ENCODE measurements at regions not wholly inside any gene's neighbourhood (a gene's known extent, or its start where the extent isn't known, plus 50 kb on each side); places are given as distances from the start of the nearest gene placed in this dataset.
"Not testable (repeated sequence)": the region's sequence is repeated elsewhere in the genome, so short reads cannot be mapped to it uniquely, and the experiment has no call there.

DNA sequence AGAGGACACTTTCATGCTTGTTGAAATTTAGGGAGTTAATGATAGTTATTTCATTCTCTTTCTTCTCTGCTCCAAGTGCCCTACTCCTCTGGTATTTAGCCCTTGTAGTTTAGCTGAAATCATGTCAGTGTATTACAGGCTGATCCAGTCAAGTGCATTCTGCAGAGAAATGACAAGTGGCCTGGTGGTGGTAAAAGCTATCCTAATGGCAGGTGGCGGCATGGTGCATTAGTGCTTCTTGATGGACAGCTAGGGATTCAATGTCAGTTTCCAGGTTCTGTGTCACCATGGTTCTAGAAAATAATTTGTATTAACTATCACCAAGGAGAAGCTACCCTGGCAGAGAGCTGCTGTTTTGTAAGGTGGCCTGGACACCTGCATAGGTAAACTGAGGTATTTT lies 90.0 kb upstream of the BNIP2 start:
- TF ChIP-seq, protein P1, sequence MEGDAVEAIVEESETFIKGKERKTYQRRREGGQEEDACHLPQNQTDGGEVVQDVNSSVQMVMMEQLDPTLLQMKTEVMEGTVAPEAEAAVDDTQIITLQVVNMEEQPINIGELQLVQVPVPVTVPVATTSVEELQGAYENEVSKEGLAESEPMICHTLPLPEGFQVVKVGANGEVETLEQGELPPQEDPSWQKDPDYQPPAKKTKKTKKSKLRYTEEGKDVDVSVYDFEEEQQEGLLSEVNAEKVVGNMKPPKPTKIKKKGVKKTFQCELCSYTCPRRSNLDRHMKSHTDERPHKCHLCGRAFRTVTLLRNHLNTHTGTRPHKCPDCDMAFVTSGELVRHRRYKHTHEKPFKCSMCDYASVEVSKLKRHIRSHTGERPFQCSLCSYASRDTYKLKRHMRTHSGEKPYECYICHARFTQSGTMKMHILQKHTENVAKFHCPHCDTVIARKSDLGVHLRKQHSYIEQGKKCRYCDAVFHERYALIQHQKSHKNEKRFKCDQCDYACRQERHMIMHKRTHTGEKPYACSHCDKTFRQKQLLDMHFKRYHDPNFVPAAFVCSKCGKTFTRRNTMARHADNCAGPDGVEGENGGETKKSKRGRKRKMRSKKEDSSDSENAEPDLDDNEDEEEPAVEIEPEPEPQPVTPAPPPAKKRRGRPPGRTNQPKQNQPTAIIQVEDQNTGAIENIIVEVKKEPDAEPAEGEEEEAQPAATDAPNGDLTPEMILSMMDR (IDR thresholded peaks at IDR 0.05; ENCODE audit: insufficient read depth, low read depth, low read length, missing control alignments): no peak
- H3K4me3 ChIP-seq (ENCODE audit: low read depth, low read length): no peak overlapping the region
- no peak for DNase-seq (ENCODE audit: low read depth)

- no peak overlapping the region for H3K4me3 ChIP-seq (ENCODE audit: low read depth, low read length)
- DNase-seq (ENCODE audit: low read depth): peak; percentile 4
- TF ChIP-seq, protein P1 (IDR thresholded peaks at IDR 0.05; ENCODE audit: insufficient read depth, low read depth, low read length, missing control alignments): no peak
Measured at GRCh38 chr15:59764775-59765174, 75.7 kb upstream of the BNIP2 start.

- TF ChIP-seq, protein P1 (IDR thresholded peaks at IDR 0.05; ENCODE audit: insufficient read depth, low read depth, low read length, missing control alignments): no peak
Measured at GRCh38 chr15:59762558-59762957, 73.4 kb upstream of the BNIP2 start.

GRCh38 chr15:59760256-59760655 lies 71.1 kb upstream of the BNIP2 start:
- not testable (repeated sequence) for DNase-seq (ENCODE audit: low read depth); H3K4me3 ChIP-seq (ENCODE audit: low read depth, low read length)

More at GRCh38 chr15:59762558-59762957, 73.4 kb upstream of the BNIP2 start:
- H3K4me3 ChIP-seq (ENCODE audit: low read depth, low read length): no peak overlapping the region
- DNase-seq (ENCODE audit: low read depth): no peak

GRCh38 chr15:59751552-59752413 lies 62.7 kb upstream of the BNIP2 start:
- H3K4me3 ChIP-seq (ENCODE audit: low read depth, low read length): no peak overlapping the region
- TF ChIP-seq, protein P1 (IDR thresholded peaks at IDR 0.05; ENCODE audit: insufficient read depth, low read depth, low read length, missing control alignments): peak; percentile 30
- peak; percentile 22 for DNase-seq (ENCODE audit: low read depth)

GRCh38 chr15:59746777-59747176 lies 57.7 kb upstream of the BNIP2 start:
- TF ChIP-seq, protein P1 (IDR thresholded peaks at IDR 0.05; ENCODE audit: insufficient read depth, low read depth, low read length, missing control alignments): no peak
- no peak overlapping the region for H3K4me3 ChIP-seq (ENCODE audit: low read depth, low read length)
- peak; percentile 4 for DNase-seq (ENCODE audit: low read depth)

DNA sequence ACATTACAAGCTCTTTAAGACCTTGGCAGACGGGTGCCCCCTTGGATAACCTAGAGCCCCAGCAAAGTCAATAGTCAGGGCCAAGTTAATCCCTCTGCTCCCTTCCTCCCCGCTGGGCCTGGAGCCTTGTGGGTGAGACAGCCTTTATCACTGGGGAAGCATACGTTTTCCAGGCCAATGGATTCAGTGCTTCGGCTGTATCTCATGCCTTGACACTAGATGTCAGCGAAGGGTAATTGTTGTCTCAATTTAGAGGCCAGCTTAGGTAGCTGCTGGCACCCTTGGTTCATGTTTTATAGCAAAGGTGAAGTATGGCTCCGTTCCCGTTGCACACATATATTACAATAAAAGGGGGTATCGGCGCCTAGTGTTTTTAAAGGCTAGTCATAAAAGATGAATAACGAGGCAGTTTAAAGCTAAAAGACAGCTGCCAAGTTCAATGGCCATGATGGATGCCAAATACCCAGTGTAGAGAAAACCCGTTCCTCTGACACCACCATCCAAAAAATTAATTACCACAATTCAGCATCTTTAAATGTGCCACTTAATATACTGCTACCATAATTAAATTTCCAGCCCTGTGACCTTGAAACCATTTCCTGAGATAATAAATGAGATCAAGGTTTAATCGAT lies 52.3 kb upstream of the BNIP2 start:
- H3K4me3 ChIP-seq (ENCODE audit: low read depth, low read length): no peak overlapping the region
- no peak for DNase-seq (ENCODE audit: low read depth)
- TF ChIP-seq, protein P1 (IDR thresholded peaks at IDR 0.05; ENCODE audit: insufficient read depth, low read depth, low read length, missing control alignments): no peak

Measured in GM12865 (cell line).